Karpas-422 (cell line): ENCODE measurements at regions not wholly inside any gene's neighbourhood (a gene's known extent, or its start where the extent isn't known, plus 50 kb on each side); places are given as distances from the start of the nearest gene placed in this dataset.
"Not testable (repeated sequence)": the region's sequence is repeated elsewhere in the genome, so short reads cannot be mapped to it uniquely, and the experiment has no call there.

ENCODE experiments used
- DNase-seq: peaks from one replicate; pipeline ENCODE4 v3.0.0-alpha.2; 2015
- H2AFZ ChIP-seq: fragments of 200-600 bp; sonication (generic); 2 replicates; pipeline ENCODE4 v1.6.1; 2014; ENCODE audit warnings: antibody characterized with exemption, low read length, mixed read lengths
- H3K27ac ChIP-seq: fragments of 200-600 bp; sonication (generic); 2 replicates; pipeline ENCODE4 v1.5.1; 2014; ENCODE audit warnings: mild to moderate bottlenecking, low read length, moderate library complexity
- H3K27me3 ChIP-seq: fragments of 200-600 bp; sonication (generic); 2 replicates; pipeline ENCODE4 v1.6.1; 2014; ENCODE audit warnings: low read length, mixed read lengths
- H3K36me3 ChIP-seq: fragments of 200-600 bp; sonication (generic); 2 replicates; pipeline ENCODE4 v1.6.1; 2014; ENCODE audit warnings: low read length, mixed read lengths; ENCODE audit not compliant: insufficient read depth
- H3K4me1 ChIP-seq: fragments of 200-600 bp; sonication (generic); 2 replicates; pipeline ENCODE4 v1.6.1; 2014; ENCODE audit warnings: mild to moderate bottlenecking, low read length, mixed read lengths
- H3K4me2 ChIP-seq: fragments of 200-600 bp; sonication (generic); 2 replicates; pipeline ENCODE4 v1.6.1; 2014; ENCODE audit warnings: low read length, low read depth, mild to moderate bottlenecking; ENCODE audit not compliant: poor library complexity, severe bottlenecking
- H3K4me3 ChIP-seq: fragments of 200-600 bp; sonication (generic); 2 replicates; pipeline ENCODE4 v1.5.1; 2014; ENCODE audit warnings: mild to moderate bottlenecking, antibody characterized with exemption, low read length, mixed read lengths
- H3K79me2 ChIP-seq: fragments of 200-600 bp; sonication (generic); 2 replicates; pipeline ENCODE4 v1.6.1; 2014; ENCODE audit warnings: mild to moderate bottlenecking, low read length, mixed read lengths
- H3K9ac ChIP-seq: fragments of 200-600 bp; sonication (generic); 2 replicates; pipeline ENCODE4 v1.6.0; 2014; ENCODE audit warnings: low read length
- H3K9me2 ChIP-seq: fragments of 200-600 bp; sonication (generic), shearing (Covaris generic); replicated peaks from 2 replicates; pipeline ENCODE4 v1.6.0; 2014; ENCODE audit warnings: mild to moderate bottlenecking, low read length, moderate library complexity; ENCODE audit not compliant: insufficient read depth
- H3K9me3 ChIP-seq: fragments of 300-700, 200-600 bp; sonication (generic); 2 replicates; pipeline ENCODE4 v1.6.1; 2014; ENCODE audit warnings: low read length, mixed read lengths
- H4K20me1 ChIP-seq: fragments of 200-600 bp; sonication (generic); 2 replicates; pipeline ENCODE4 v1.6.1; 2014; ENCODE audit warnings: mild to moderate bottlenecking, antibody characterized with exemption, low read length, low read depth; ENCODE audit not compliant: insufficient read depth

DNA sequence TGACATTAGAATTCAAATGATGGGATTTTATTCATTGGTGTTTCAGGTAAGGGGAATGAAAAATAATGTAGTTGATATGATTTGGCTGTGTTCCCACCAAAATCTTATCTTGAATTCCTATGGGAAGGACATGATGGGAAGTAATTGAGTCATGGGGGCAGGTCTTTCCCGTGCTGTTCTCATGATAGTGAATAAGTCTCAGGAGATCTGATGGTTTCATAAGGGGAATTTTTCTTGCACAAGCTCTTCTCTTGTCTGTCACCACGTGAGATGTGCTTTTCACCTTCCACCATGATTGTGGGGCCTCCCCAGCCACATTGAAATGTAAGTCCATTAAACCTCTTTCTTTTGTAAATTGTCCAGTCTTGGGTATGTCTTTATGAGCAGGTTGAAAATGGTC lies 268.6 kb upstream of the CHORDC1 start:
- no peak overlapping the region for H3K4me3 ChIP-seq
- no peaks in the 10 kb centered on the region for H3K79me2 ChIP-seq
- H2AFZ ChIP-seq, result no peak overlapping the region
- no peak overlapping the region for H3K9ac ChIP-seq
- no peaks in the 10 kb centered on the region for H3K9me2 ChIP-seq
- no peak overlapping the region for H3K4me2 ChIP-seq
- DNase-seq, result no peak
- no peaks in the 10 kb centered on the region for H4K20me1 ChIP-seq
- peaks cover 8% of the 10 kb centered on the region; the same call in 1 of the 2 replicates for H3K9me3 ChIP-seq
- no peaks in the 10 kb centered on the region for H3K27me3 ChIP-seq
- no peaks in the 10 kb centered on the region for H3K4me1 ChIP-seq
- H3K27ac ChIP-seq, result no peak overlapping the region
- H3K36me3 ChIP-seq, result no peaks in the 10 kb centered on the region

DNA sequence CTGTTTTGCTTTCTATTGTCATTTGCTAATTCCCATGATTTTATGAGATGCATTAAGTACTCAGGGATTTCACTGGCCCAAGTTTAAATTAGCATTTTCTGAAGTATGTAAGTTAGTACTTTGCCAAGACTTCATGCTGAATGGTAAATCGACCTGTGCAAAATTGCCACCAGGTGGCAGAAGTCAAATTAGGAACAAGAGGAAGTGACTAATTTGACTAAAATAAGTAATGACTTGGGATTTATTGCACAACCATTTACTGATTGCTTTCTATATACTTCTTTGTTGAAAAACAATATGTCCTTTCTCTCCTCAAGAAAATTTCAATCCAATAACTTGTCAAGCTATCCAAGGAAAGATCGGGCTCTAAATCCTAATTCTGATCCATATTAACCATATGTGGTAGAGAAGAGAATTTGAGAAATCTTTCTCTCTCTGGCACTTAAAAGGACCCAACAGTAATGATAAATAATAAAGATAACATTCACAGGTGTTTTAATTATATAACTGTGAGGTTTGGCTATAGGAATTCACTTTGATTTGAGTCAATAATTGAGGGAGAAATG lies 253.7 kb upstream of the CHORDC1 start:
- no peaks in the 10 kb centered on the region for H3K79me2 ChIP-seq
- H3K9me2 ChIP-seq, result no peaks in the 10 kb centered on the region
- no peak overlapping the region for H2AFZ ChIP-seq
- H3K36me3 ChIP-seq, result no peaks in the 10 kb centered on the region
- no peaks in the 10 kb centered on the region for H3K27me3 ChIP-seq
- no peaks in the 10 kb centered on the region for H4K20me1 ChIP-seq
- H3K9me3 ChIP-seq, result no peaks in the 10 kb centered on the region
- H3K4me2 ChIP-seq, result no peak overlapping the region
- H3K9ac ChIP-seq, result no peak overlapping the region
- H3K27ac ChIP-seq, result no peak overlapping the region
- no peak overlapping the region for H3K4me3 ChIP-seq
- peak; percentile 92 for DNase-seq
- H3K4me1 ChIP-seq, result no peaks in the 10 kb centered on the region

DNA sequence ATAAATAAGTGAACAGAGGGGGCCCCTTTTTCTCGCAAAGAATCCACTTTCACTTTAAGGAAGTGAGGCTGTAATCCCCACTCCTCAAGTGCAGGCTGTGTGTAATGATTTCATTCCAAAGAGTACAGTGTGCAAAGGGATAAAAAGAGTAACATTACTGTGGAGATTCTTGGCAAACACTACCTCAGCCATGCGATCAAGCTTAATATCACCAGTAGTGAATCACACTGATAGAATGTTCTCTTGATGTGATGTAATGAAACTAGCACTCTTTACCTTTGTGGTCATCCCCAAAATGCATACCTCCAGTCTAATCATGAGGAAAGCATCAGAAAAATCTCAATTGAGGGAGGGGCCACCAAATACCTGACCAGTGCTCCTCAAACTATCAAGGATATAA lies 246.1 kb upstream of the CHORDC1 start:
- H3K27me3 ChIP-seq, result no peaks in the 10 kb centered on the region
- no peaks in the 10 kb centered on the region for H3K9me3 ChIP-seq
- no peak overlapping the region for H3K27ac ChIP-seq
- no peaks in the 10 kb centered on the region for H3K79me2 ChIP-seq
- H3K9me2 ChIP-seq, result no peaks in the 10 kb centered on the region
- H2AFZ ChIP-seq, result no peak overlapping the region
- H4K20me1 ChIP-seq, result no peaks in the 10 kb centered on the region
- H3K4me3 ChIP-seq, result no peak overlapping the region
- DNase-seq, result no peak
- no peaks in the 10 kb centered on the region for H3K4me1 ChIP-seq
- H3K36me3 ChIP-seq, result no peaks in the 10 kb centered on the region
- H3K9ac ChIP-seq, result no peak overlapping the region
- H3K4me2 ChIP-seq, result no peak overlapping the region

DNA sequence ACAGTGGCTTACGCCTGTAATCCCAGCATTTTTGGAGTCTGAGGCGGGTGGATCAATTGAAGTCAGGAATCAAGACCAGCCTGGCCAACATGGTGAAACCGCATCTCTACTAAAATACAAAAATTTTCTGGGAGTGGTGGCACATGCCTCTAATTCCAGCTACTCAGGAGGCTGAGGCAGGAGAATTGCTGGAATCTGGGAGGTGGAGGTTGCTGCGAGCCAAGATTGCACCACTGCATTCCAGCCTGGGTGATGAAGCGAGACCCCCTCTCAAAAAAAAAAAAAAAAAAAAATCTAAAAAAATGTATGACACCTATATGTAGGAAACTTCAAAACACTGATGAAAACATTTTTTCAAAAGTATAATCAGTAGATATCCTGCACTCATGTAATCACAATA lies 242.7 kb upstream of the CHORDC1 start:
- no peaks in the 10 kb centered on the region for H3K27me3 ChIP-seq
- H4K20me1 ChIP-seq, result no peaks in the 10 kb centered on the region
- no peaks in the 10 kb centered on the region for H3K4me1 ChIP-seq
- H3K4me3 ChIP-seq, result no peak overlapping the region
- H3K27ac ChIP-seq, result no peak overlapping the region
- DNase-seq, result no peak
- H3K79me2 ChIP-seq, result no peaks in the 10 kb centered on the region
- no peaks in the 10 kb centered on the region for H3K9me2 ChIP-seq
- H2AFZ ChIP-seq, result no peak overlapping the region
- no peak overlapping the region for H3K4me2 ChIP-seq
- no peaks in the 10 kb centered on the region for H3K9me3 ChIP-seq
- H3K36me3 ChIP-seq, result no peaks in the 10 kb centered on the region
- H3K9ac ChIP-seq, result no peak overlapping the region

DNA sequence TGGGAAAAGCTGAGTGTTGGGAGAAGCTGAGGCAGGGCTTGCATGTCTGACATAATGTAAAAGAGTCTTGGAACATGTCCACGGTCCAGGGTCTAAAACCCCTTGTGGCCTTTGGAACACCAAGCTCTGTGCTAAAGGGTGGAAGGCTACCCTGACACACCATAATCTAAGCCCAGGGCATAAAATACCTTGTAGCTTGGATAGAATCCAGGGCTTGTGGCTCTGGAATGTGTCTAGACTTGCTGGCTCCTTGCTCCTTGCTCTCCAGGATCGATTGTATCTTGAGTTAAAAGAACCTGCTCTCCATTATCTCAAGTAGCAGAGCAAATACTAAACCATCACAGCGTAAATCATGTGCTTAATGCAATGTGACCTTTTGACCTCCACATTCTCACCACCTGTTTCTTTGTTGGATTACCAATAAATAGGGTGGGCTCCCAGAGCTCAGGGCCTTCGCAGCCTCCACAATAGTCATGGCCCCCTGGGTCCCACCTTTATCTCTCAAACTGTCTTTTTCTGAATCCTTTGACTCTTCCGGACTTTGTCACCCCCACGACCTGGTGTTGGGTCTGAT lies 232.6 kb upstream of the CHORDC1 start:
- H4K20me1 ChIP-seq, H3K4me2 ChIP-seq, H3K9ac ChIP-seq, H3K9me3 ChIP-seq, H3K27me3 ChIP-seq, DNase-seq, H3K27ac ChIP-seq, H3K4me3 ChIP-seq, H3K4me1 ChIP-seq, H3K36me3 ChIP-seq, H2AFZ ChIP-seq, H3K9me2 ChIP-seq, H3K79me2 ChIP-seq: not testable (repeated sequence)

DNA sequence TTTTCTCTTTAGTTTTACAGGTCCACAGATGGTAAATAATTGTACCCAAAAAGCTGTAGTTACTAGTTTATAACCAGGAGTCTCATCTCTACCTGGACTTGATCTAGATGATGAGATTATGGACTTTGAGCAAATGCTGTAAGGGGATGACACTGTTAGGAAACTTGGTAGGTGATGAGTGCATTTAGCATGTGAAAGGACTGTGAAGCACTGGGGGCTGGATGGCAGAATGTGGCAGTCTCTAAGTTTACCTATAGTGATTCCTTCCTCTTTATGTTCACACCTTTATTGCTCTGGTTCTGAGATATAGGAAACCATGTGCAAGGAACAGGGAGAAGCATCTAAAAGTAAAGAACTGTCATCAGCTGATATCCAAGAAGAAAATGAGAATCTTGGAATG lies 230.7 kb upstream of the CHORDC1 start:
- DNase-seq, result no peak
- Histone ChIP-seq H3K9ac (no peak overlapping the region), H3K9me3 (no peaks in the 10 kb centered on the region), H3K4me2 (no peak overlapping the region), H4K20me1 (no peaks in the 10 kb centered on the region), H3K4me3 (no peak overlapping the region), H2AFZ (no peak overlapping the region), H3K9me2 (no peaks in the 10 kb centered on the region; the same call in 1 of the 2 replicates), H3K27me3 (no peaks in the 10 kb centered on the region), H3K36me3 (no peaks in the 10 kb centered on the region), H3K4me1 (no peaks in the 10 kb centered on the region), H3K27ac (no peak overlapping the region), H3K79me2 (no peaks in the 10 kb centered on the region)

DNA sequence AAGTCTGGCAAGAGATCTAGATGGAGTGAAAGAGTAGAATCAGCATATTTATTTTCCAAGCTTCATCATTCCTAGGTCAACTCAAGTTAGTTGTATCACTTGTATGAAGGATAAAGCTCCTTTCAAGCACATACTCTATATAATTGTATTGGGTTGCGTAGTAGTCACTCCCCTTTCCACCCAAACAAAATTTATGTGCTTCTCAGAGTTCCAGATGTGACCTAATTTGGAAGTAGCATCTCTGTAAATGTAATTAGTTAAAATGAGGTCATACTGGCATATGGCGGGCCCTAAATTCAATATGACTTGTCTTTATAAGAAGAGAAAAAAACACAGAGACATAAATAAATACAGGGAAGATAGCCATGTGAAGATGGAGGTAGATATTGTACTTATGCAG lies 226.8 kb upstream of the CHORDC1 start:
- Histone ChIP-seq H3K27ac (no peak overlapping the region), H3K4me3 (no peak overlapping the region), H3K9ac (no peak overlapping the region), H3K4me2 (no peak overlapping the region), H3K79me2 (no peaks in the 10 kb centered on the region), H3K36me3 (no peaks in the 10 kb centered on the region), H3K4me1 (no peaks in the 10 kb centered on the region), H4K20me1 (no peaks in the 10 kb centered on the region), H2AFZ (no peak overlapping the region), H3K9me2 (peaks cover 3% of the 10 kb centered on the region; the same call in 1 of the 2 replicates), H3K27me3 (no peaks in the 10 kb centered on the region), H3K9me3 (no peaks in the 10 kb centered on the region)
- no peak for DNase-seq

DNA sequence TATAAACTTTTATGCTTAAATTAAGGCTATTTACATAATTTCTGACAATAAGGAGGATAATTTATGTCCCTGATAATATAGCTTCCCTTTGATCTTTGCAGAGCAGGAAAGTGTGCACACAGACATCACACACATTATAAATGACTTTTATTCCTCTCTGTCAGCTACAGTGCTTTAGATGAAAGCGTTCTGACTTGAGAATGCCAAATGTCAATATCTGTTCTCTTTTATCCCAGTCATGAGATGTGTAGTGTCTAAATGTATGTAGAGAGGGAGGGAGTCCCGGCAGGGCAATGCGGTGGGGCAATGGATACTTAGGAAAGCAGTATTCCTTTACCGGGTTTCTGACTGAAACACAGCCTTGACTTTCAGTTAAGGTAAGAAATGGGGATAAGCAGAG lies 225.4 kb upstream of the CHORDC1 start:
- H3K9me2 ChIP-seq, result 0 out of 2 replicates have a peak, but pooled peaks cover 3% of the 10 kb centered on the region
- no peaks in the 10 kb centered on the region for H3K27me3 ChIP-seq
- no peak overlapping the region for H3K9ac ChIP-seq
- H3K27ac ChIP-seq, result no peak overlapping the region
- H3K4me2 ChIP-seq, result no peak overlapping the region
- H3K4me1 ChIP-seq, result no peaks in the 10 kb centered on the region
- H3K9me3 ChIP-seq, result no peaks in the 10 kb centered on the region
- H4K20me1 ChIP-seq, result no peaks in the 10 kb centered on the region
- DNase-seq, result no peak
- no peak overlapping the region for H2AFZ ChIP-seq
- no peak overlapping the region for H3K4me3 ChIP-seq
- H3K36me3 ChIP-seq, result no peaks in the 10 kb centered on the region
- H3K79me2 ChIP-seq, result no peaks in the 10 kb centered on the region
